Endothelial cell of umbilical vein (primary cell): ENCODE measurements at regions not wholly inside any gene's neighbourhood (a gene's known extent, or its start where the extent isn't known, plus 50 kb on each side); places are given as distances from the start of the nearest gene placed in this dataset.

Source experiments
- BruUV-seq: library from RNA; stranded (reverse); fragments of 400-500 nt; replicated peaks from 2 replicates; lab custom pipeline; 2021; lab: Mats Ljungman, UMichigan
- CTCF ChIA-PET: fragments of 300-600, 350-600 bp; sonication (Branson Sonifier 250); formaldehyde crosslinking; loops from one replicate; lab custom pipeline; 2021; ENCODE audit warnings: antibody characterized with exemption, inconsistent platforms; lab: Charles Lee
- POLR2A ChIA-PET: fragments of 300-600, 350-600 bp; sonication (Branson Sonifier 250); formaldehyde crosslinking; loops from one replicate; lab custom pipeline; 2021; ENCODE audit warnings: antibody characterized with exemption, inconsistent platforms; lab: Charles Lee
- DNase-seq: peaks from one replicate; pipeline ENCODE4 v3.0.0-alpha.2; 2011; ENCODE audit warnings: low read depth, low spot score
- FAIRE-seq: peaks from 2 replicates; lab custom pipeline; 2011; peaks lifted over from hg19 to GRCh38; lab: Jason Lieb, UNC
- H2AFZ ChIP-seq: 2 replicates; pipeline ENCODE4 v1.6.0; 2012; ENCODE audit warnings: low read depth, low read length, control low read depth, inconsistent platforms
- H3K27ac ChIP-seq: 2 replicates; pipeline ENCODE4 v1.5.1; 2011; ENCODE audit warnings: low read depth, mild to moderate bottlenecking, control low read depth, low read length, moderate library complexity; ENCODE audit not compliant: insufficient read depth
- H3K27me3 ChIP-seq, 2 experiments: 2 replicates each; pipeline versions ENCODE4 v1.6.0 to v1.6.1; 2011; ENCODE audit warnings: low read length in 2 of 2, mixed read lengths in 1 of 2; ENCODE audit not compliant: control insufficient read depth in 2 of 2, insufficient read depth in 2 of 2
- H3K36me3 ChIP-seq, 2 experiments: 2 replicates in 1 of 2; 3 replicates in 1 of 2; pipeline ENCODE4 v1.5.1; 2011; ENCODE audit warnings: low read length in 2 of 2, mild to moderate bottlenecking in 1 of 2, moderate library complexity in 1 of 2; ENCODE audit not compliant: control insufficient read depth in 2 of 2, insufficient read depth in 2 of 2; ENCODE audit errors: extremely low read depth in 1 of 2
- H3K4me1 ChIP-seq: 3 replicates; pipeline ENCODE4 v1.5.1; 2011; ENCODE audit warnings: mild to moderate bottlenecking, low read length; ENCODE audit not compliant: control insufficient read depth, insufficient read depth; ENCODE audit errors: extremely low read depth
- H3K4me2 ChIP-seq: 2 replicates; pipeline ENCODE4 v1.6.1; 2011; ENCODE audit warnings: low read length, control low read depth, mixed read lengths; ENCODE audit not compliant: insufficient read depth
- H3K4me3 ChIP-seq, 3 experiments: fragments of 200-600 bp in 1 of 3; sonication (generic), shearing (Covaris generic) in 1 of 3; replicated peaks in 1 of 3; 2 replicates each; pipeline ENCODE4 v1.5.1; 2011 to 2016; ENCODE audit warnings: control low read depth in 3 of 3, low read length in 3 of 3, mild to moderate bottlenecking in 2 of 3, inconsistent platforms in 1 of 3, low read depth in 1 of 3, moderate library complexity in 1 of 3; ENCODE audit not compliant: insufficient read depth in 1 of 3
- H3K79me2 ChIP-seq: 2 replicates; pipeline ENCODE4 v1.6.0; 2012; ENCODE audit warnings: low read length, inconsistent platforms; ENCODE audit not compliant: control insufficient read depth, insufficient read depth
- H3K9ac ChIP-seq: replicated peaks from 2 replicates; pipeline ENCODE3; 2011; ENCODE audit warnings: low read length, control low read depth; ENCODE audit not compliant: insufficient read depth; ENCODE audit errors: extremely low read depth
- H3K9me1 ChIP-seq: replicated peaks from 3 replicates; pipeline ENCODE4 v1.6.0; 2011; ENCODE audit warnings: mild to moderate bottlenecking, low read length; ENCODE audit not compliant: control insufficient read depth, insufficient read depth; ENCODE audit errors: extremely low read depth
- H3K9me3 ChIP-seq: replicated peaks from 2 replicates; pipeline ENCODE4 v1.5.1; 2012; ENCODE audit warnings: low read length, inconsistent platforms; ENCODE audit not compliant: control insufficient read depth, insufficient read depth
- H4K20me1 ChIP-seq: replicated peaks from 2 replicates; pipeline ENCODE3; 2011; ENCODE audit warnings: mild to moderate bottlenecking, low read length; ENCODE audit not compliant: control insufficient read depth, insufficient read depth; ENCODE audit errors: extremely low read depth
- EZH2 ChIP-seq: IDR thresholded peaks from 2 replicates; pipeline ENCODE4 v1.6.1; 2012; ENCODE audit warnings: borderline replicate concordance, low read depth, mild to moderate bottlenecking, moderate library complexity, low read length, inconsistent platforms; ENCODE audit not compliant: severe bottlenecking
- FOS ChIP-seq: IDR thresholded peaks from 2 replicates; pipeline ENCODE4 v1.6.1; 2011; ENCODE audit warnings: mild to moderate bottlenecking, low read length, moderate library complexity, borderline replicate concordance; ENCODE audit not compliant: insufficient read depth
- JUN ChIP-seq: IDR thresholded peaks from 2 replicates; pipeline ENCODE4 v1.6.1; 2011; ENCODE audit warnings: borderline replicate concordance, low read depth; ENCODE audit not compliant: insufficient read length, insufficient read depth
- POLR2A ChIP-seq: IDR thresholded peaks from 2 replicates; pipeline ENCODE4 v1.6.1; 2012; ENCODE audit warnings: low read depth, mild to moderate bottlenecking, control low read depth, low read length
- POLR2AphosphoS5 ChIP-seq: IDR thresholded peaks from 2 replicates; pipeline ENCODE4 v1.6.1; 2012; ENCODE audit warnings: low read depth, mild to moderate bottlenecking, control low read depth, low read length, moderate library complexity; ENCODE audit not compliant: insufficient read depth
- dilution Hi-C: fragments of 300-500 bp; cut with MboI; formaldehyde crosslinking; loops from one replicate; pipeline ENCODE4 v1.15.0; 2019; ENCODE audit warnings: low sequenced_read_pairs; ENCODE audit not compliant: extremely low pct_ligation_motif_present
- intact Hi-C: fragments of 100-400 bp; cut with micrococcal nuclease; formaldehyde crosslinking; loops from one replicate; pipeline ENCODE4 v1.10.0; 2022
- TF ChIP-seq, protein P1 (sequence below), 2 donors: IDR thresholded peaks; 1 replicate in 1 of 2; 2 replicates in 1 of 2; pipeline ENCODE4 v1.5.1; 2011; ENCODE audit warnings: low read length in 2 of 2, mild to moderate bottlenecking in 2 of 2, moderate library complexity in 2 of 2, control low read depth in 1 of 2, inconsistent platforms in 1 of 2, low read depth in 1 of 2; ENCODE audit not compliant: insufficient read depth in 1 of 2; ENCODE audit errors: extremely low read depth in 1 of 2

DNA sequence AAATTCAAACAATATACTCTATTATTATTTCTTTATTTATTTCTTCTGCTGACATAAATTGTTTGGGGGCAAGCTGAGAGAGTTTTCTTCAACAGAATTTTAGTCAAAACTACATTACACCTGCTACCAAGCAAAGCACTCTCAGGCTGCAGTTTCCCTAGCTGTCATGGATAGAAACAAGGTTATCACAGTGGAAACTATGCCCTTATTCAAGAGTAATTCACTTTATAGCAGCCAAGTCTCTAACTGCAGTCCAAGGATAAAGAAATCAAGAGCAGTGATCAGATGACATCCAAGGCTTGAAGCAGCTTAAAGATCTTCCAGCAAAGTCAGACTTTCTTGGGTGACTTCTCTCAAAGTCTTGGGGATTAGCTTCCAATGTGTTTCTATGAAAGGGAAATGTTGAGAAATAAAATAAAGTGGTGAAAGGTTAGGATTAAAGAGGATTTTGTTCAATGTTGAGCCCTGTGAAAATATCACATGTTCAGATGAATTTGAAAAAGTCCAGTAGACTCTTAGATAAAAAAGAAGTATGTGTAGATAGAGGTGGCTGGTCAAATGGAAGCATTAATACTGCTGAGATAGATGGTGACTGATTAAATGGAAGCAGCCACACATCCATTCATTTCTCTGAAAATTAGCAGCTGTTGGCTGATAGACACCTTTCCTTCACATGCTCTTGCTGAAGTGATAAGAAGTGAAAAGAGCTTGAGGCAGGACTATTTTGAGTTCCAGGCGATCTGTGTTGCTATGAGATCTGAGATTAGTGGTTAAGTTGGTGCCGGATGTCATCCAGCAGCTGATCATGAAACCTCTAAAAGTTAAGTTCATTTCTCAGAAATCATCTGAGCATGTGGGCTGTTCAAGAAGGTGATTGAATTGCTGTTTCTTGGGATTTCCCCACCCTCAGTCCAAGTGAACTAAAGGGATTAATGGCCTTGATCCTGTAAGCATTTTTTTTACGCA lies 257.8 kb upstream of the BTG1 start:
- Histone ChIP-seq H4K20me1 (no peaks in the 10 kb centered on the region), H3K27ac (no peak overlapping the region), H3K4me2 (no peak overlapping the region), H3K9me3 (no peaks in the 10 kb centered on the region), H3K36me3 (no peaks in the 10 kb centered on the region), H3K9me1 (no peaks in the 10 kb centered on the region), H3K4me1 (no peaks in the 10 kb centered on the region), H3K9ac (no peak overlapping the region), H3K4me3 (no peak overlapping the region), H2AFZ (no peak overlapping the region), H3K79me2 (no peaks in the 10 kb centered on the region), H3K27me3 (peaks cover 6 to 12% of the 10 kb centered on the region in 2 experiments)
- no peak for TF ChIP-seq EZH2
- TF ChIP-seq JUN: no peak
- no peak for TF ChIP-seq FOS
- no peak for TF ChIP-seq POLR2AphosphoS5
- no peak for TF ChIP-seq POLR2A
- TF ChIP-seq, protein P1, sequence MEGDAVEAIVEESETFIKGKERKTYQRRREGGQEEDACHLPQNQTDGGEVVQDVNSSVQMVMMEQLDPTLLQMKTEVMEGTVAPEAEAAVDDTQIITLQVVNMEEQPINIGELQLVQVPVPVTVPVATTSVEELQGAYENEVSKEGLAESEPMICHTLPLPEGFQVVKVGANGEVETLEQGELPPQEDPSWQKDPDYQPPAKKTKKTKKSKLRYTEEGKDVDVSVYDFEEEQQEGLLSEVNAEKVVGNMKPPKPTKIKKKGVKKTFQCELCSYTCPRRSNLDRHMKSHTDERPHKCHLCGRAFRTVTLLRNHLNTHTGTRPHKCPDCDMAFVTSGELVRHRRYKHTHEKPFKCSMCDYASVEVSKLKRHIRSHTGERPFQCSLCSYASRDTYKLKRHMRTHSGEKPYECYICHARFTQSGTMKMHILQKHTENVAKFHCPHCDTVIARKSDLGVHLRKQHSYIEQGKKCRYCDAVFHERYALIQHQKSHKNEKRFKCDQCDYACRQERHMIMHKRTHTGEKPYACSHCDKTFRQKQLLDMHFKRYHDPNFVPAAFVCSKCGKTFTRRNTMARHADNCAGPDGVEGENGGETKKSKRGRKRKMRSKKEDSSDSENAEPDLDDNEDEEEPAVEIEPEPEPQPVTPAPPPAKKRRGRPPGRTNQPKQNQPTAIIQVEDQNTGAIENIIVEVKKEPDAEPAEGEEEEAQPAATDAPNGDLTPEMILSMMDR (IDR thresholded peaks at IDR 0.05; ENCODE audit: extremely low read depth in 1 of 2, insufficient read depth in 1 of 2, low read depth in 1 of 2, low read length in 2 of 2): no peak
- CTCF ChIA-PET: interaction anchor here (1.1 to 1.2 kb wide), 2 partner anchors 37 to 592 kb away, joined by 3 to 4 read pairs; no protein-coding TSS in a partner anchor
- intact Hi-C loops (no loop called here), dilution Hi-C loops (no loop called here)
- FAIRE-seq (no peak), DNase-seq (no peak)
- POLR2A ChIA-PET: no interaction called here
- no TSS peak for BruUV-seq
